NOMO-1 treated with DMSO at 0.1 percent for 48 hours (cell line): ENCODE measurements at regions not wholly inside any gene's neighbourhood (a gene's known extent, or its start where the extent isn't known, plus 50 kb on each side); places are given as distances from the start of the nearest gene placed in this dataset.

Experiments used
- DNase-seq: peaks from one replicate; lab custom pipeline; 2025; ENCODE audit not compliant: unreplicated experiment; lab: John Stamatoyannopoulos, UW

- DNase-seq = no peak
These were observed 678.4 kb upstream of the ADAMTS5 start for GRCh38 chr21:27645285-27645684.

GRCh38 chr21:27643326-27643725 lies 676.4 kb upstream of the ADAMTS5 start:
- DNase-seq = no peak

GRCh38 chr21:27639286-27639685 lies 672.4 kb upstream of the ADAMTS5 start:
- DNase-seq = no peak

- no peak for DNase-seq
These were observed 669.8 kb upstream of the ADAMTS5 start for GRCh38 chr21:27636656-27637055.

GRCh38 chr21:27633631-27634030 lies 666.7 kb upstream of the ADAMTS5 start:
- DNase-seq = no peak

GRCh38 chr21:27631471-27631870 lies 664.6 kb upstream of the ADAMTS5 start:
- DNase-seq = no peak

GRCh38 chr21:27622631-27623030 lies 655.7 kb upstream of the ADAMTS5 start:
- no peak for DNase-seq

- no peak for DNase-seq
These were observed 647.3 kb upstream of the ADAMTS5 start for GRCh38 chr21:27614231-27614630.

- DNase-seq = no peak
These were observed 639.5 kb upstream of the ADAMTS5 start for GRCh38 chr21:27606422-27606821.

GRCh38 chr21:27596196-27596595 lies 629.3 kb upstream of the ADAMTS5 start:
- no peak for DNase-seq

GRCh38 chr21:27595716-27596115 lies 628.8 kb upstream of the ADAMTS5 start:
- DNase-seq = no peak

GRCh38 chr21:27590271-27590670 lies 623.4 kb upstream of the ADAMTS5 start:
- peak; percentile 53 for DNase-seq

- DNase-seq = no peak
These were observed 622.9 kb upstream of the ADAMTS5 start for GRCh38 chr21:27589781-27590180.

GRCh38 chr21:27586986-27587385 lies 620.1 kb upstream of the ADAMTS5 start:
- DNase-seq = no peak

- DNase-seq = no peak
These were observed 619.4 kb upstream of the ADAMTS5 start for GRCh38 chr21:27586326-27586725.

GRCh38 chr21:27584256-27584655 lies 617.4 kb upstream of the ADAMTS5 start:
- no peak for DNase-seq

GRCh38 chr21:27582948-27583430 lies 616.1 kb upstream of the ADAMTS5 start:
- no peak for DNase-seq

- DNase-seq = no peak
These were observed 615.5 kb upstream of the ADAMTS5 start for GRCh38 chr21:27582246-27582947.

- no peak for DNase-seq
These were observed 614.3 kb upstream of the ADAMTS5 start for GRCh38 chr21:27581168-27581567.

- DNase-seq = no peak
These were observed 613.4 kb upstream of the ADAMTS5 start for GRCh38 chr21:27580276-27580675.

GRCh38 chr21:27578741-27579265 lies 611.9 kb upstream of the ADAMTS5 start:
- no peak for DNase-seq

GRCh38 chr21:27572696-27573095 lies 605.8 kb upstream of the ADAMTS5 start:
- DNase-seq = no peak

GRCh38 chr21:27571706-27572105 lies 604.8 kb upstream of the ADAMTS5 start:
- no peak for DNase-seq
